Rectal smooth muscle tissue (tissue), 1 donor: ENCODE measurements at regions not wholly inside any gene's neighbourhood (a gene's known extent, or its start where the extent isn't known, plus 50 kb on each side); places are given as distances from the start of the nearest gene placed in this dataset.

Experiments
- H3K27ac ChIP-seq: one replicate; pipeline ENCODE4 v1.7.0; 2013; ENCODE audit warnings: low read depth, low read length, inconsistent platforms
- H3K27me3 ChIP-seq: one replicate; pipeline ENCODE4 v1.7.0; 2013; ENCODE audit warnings: low read length; ENCODE audit not compliant: control insufficient read depth, insufficient read depth
- H3K36me3 ChIP-seq: one replicate; pipeline ENCODE4 v1.7.0; 2013; ENCODE audit warnings: low read length; ENCODE audit not compliant: control insufficient read depth, insufficient read depth
- H3K4me1 ChIP-seq: one replicate; pipeline ENCODE4 v1.7.0; 2013; ENCODE audit warnings: low read length; ENCODE audit not compliant: control insufficient read depth, insufficient read depth
- H3K4me3 ChIP-seq: one replicate; pipeline ENCODE4 v1.7.0; 2013; ENCODE audit warnings: low read length
- H3K9ac ChIP-seq: one replicate; pipeline ENCODE4 v1.7.0; 2013; ENCODE audit warnings: low read length

- Histone ChIP-seq H3K4me1 (peaks cover 4% of the 10 kb centered on the region), H3K9ac (no peak overlapping the region), H3K4me3 (peak overlapping the region; percentile 34), H3K27ac (no peak overlapping the region), H3K27me3 (no peaks in the 10 kb centered on the region), H3K36me3 (no peaks in the 10 kb centered on the region)
Observed at GRCh38 chr18:10374636-10375293, 79.7 kb upstream of the APCDD1 start.

GRCh38 chr18:10376731-10377130, 77.7 kb upstream of the APCDD1 start:
- H3K27me3 ChIP-seq, result no peaks in the 10 kb centered on the region
- peaks cover 4% of the 10 kb centered on the region for H3K4me1 ChIP-seq
- no peak overlapping the region for H3K4me3 ChIP-seq
- no peak overlapping the region for H3K9ac ChIP-seq
- no peaks in the 10 kb centered on the region for H3K36me3 ChIP-seq
- H3K27ac ChIP-seq, result no peak overlapping the region

GRCh38 chr18:10377956-10378355, 76.5 kb upstream of the APCDD1 start:
- H3K4me3 ChIP-seq, result no peak overlapping the region
- H3K27me3 ChIP-seq, result no peaks in the 10 kb centered on the region
- H3K9ac ChIP-seq, result no peak overlapping the region
- H3K36me3 ChIP-seq, result no peaks in the 10 kb centered on the region
- H3K4me1 ChIP-seq, result peaks cover 4% of the 10 kb centered on the region
- no peak overlapping the region for H3K27ac ChIP-seq

- Histone ChIP-seq H3K27ac (no peak overlapping the region), H3K4me1 (peaks cover 4% of the 10 kb centered on the region), H3K9ac (no peak overlapping the region), H3K27me3 (no peaks in the 10 kb centered on the region), H3K36me3 (no peaks in the 10 kb centered on the region), H3K4me3 (no peak overlapping the region)
Observed at GRCh38 chr18:10378688-10379420, 75.6 kb upstream of the APCDD1 start.

- Histone ChIP-seq H3K36me3 (no peaks in the 10 kb centered on the region), H3K27me3 (no peaks in the 10 kb centered on the region), H3K9ac (no peak overlapping the region), H3K4me3 (no peak overlapping the region), H3K4me1 (peaks cover 2% of the 10 kb centered on the region), H3K27ac (no peak overlapping the region)
Observed at GRCh38 chr18:10379522-10379921, 74.9 kb upstream of the APCDD1 start.

GRCh38 chr18:10381516-10381915, 72.9 kb upstream of the APCDD1 start:
- Histone ChIP-seq H3K4me1 (no peaks in the 10 kb centered on the region), H3K27ac (no peak overlapping the region), H3K4me3 (no peak overlapping the region), H3K9ac (no peak overlapping the region), H3K27me3 (no peaks in the 10 kb centered on the region), H3K36me3 (no peaks in the 10 kb centered on the region)

- Histone ChIP-seq H3K27me3 (no peaks in the 10 kb centered on the region), H3K36me3 (no peaks in the 10 kb centered on the region), H3K9ac (no peak overlapping the region), H3K4me3 (no peak overlapping the region), H3K4me1 (no peaks in the 10 kb centered on the region), H3K27ac (no peak overlapping the region)
Observed at GRCh38 chr18:10381951-10382350, 72.5 kb upstream of the APCDD1 start.

- H3K36me3 ChIP-seq, result no peaks in the 10 kb centered on the region
- H3K27me3 ChIP-seq, result no peaks in the 10 kb centered on the region
- H3K27ac ChIP-seq, result no peak overlapping the region
- H3K9ac ChIP-seq, result no peak overlapping the region
- H3K4me3 ChIP-seq, result no peak overlapping the region
- no peaks in the 10 kb centered on the region for H3K4me1 ChIP-seq
Observed at GRCh38 chr18:10386049-10386448, 68.4 kb upstream of the APCDD1 start.

GRCh38 chr18:10386956-10387355, 67.5 kb upstream of the APCDD1 start:
- Histone ChIP-seq H3K4me3 (no peak overlapping the region), H3K4me1 (no peaks in the 10 kb centered on the region), H3K9ac (no peak overlapping the region), H3K27ac (no peak overlapping the region), H3K27me3 (no peaks in the 10 kb centered on the region), H3K36me3 (no peaks in the 10 kb centered on the region)

GRCh38 chr18:10387399-10387798, 67.0 kb upstream of the APCDD1 start:
- Histone ChIP-seq H3K36me3 (no peaks in the 10 kb centered on the region), H3K9ac (no peak overlapping the region), H3K27ac (no peak overlapping the region), H3K4me1 (no peaks in the 10 kb centered on the region), H3K27me3 (no peaks in the 10 kb centered on the region), H3K4me3 (no peak overlapping the region)

- Histone ChIP-seq H3K36me3 (no peaks in the 10 kb centered on the region), H3K4me1 (no peaks in the 10 kb centered on the region), H3K9ac (no peak overlapping the region), H3K27ac (no peak overlapping the region), H3K4me3 (no peak overlapping the region), H3K27me3 (no peaks in the 10 kb centered on the region)
Observed at GRCh38 chr18:10388373-10388772, 66.1 kb upstream of the APCDD1 start.

- Histone ChIP-seq H3K4me1 (no peaks in the 10 kb centered on the region), H3K36me3 (no peaks in the 10 kb centered on the region), H3K27me3 (no peaks in the 10 kb centered on the region), H3K27ac (no peak overlapping the region), H3K4me3 (no peak overlapping the region), H3K9ac (no peak overlapping the region)
Observed at GRCh38 chr18:10391506-10391905, 62.9 kb upstream of the APCDD1 start.

- Histone ChIP-seq H3K36me3 (no peaks in the 10 kb centered on the region), H3K27ac (no peak overlapping the region), H3K4me1 (no peaks in the 10 kb centered on the region), H3K4me3 (no peak overlapping the region), H3K9ac (no peak overlapping the region), H3K27me3 (no peaks in the 10 kb centered on the region)
Observed at GRCh38 chr18:10397004-10397403, 57.4 kb upstream of the APCDD1 start.
